MM.1S (cell line): ENCODE measurements at regions not wholly inside any gene's neighbourhood (a gene's known extent, or its start where the extent isn't known, plus 50 kb on each side); places are given as distances from the start of the nearest gene placed in this dataset.

Experiments used
- DNase-seq: peaks from one replicate; pipeline ENCODE4 v3.0.0-alpha.2; 2015
- H2AFZ ChIP-seq: fragments of 300-600 bp; sonication (generic); 2 replicates; pipeline ENCODE4 v1.6.0; 2016; ENCODE audit warnings: antibody characterized with exemption, low read length
- H3F3A ChIP-seq: fragments of 300-600 bp; sonication (generic); 2 replicates; pipeline ENCODE4 v1.6.1; 2016; ENCODE audit warnings: mild to moderate bottlenecking, antibody characterized with exemption, low read length, moderate library complexity, mixed read lengths; ENCODE audit not compliant: insufficient read depth
- H3K27ac ChIP-seq: fragments of 300-600 bp; sonication (generic); 2 replicates; pipeline ENCODE4 v1.5.1; 2016; ENCODE audit warnings: mild to moderate bottlenecking, low read length
- H3K27me3 ChIP-seq: fragments of 300-600 bp; sonication (generic); replicated peaks from 2 replicates; pipeline ENCODE4 v1.6.0; 2016; ENCODE audit warnings: low read length; ENCODE audit not compliant: insufficient read depth
- H3K36me3 ChIP-seq: fragments of 300-600 bp; sonication (generic); replicated peaks from 2 replicates; pipeline ENCODE4 v1.6.1; 2016; ENCODE audit warnings: mild to moderate bottlenecking, low read length, mixed read lengths; ENCODE audit not compliant: insufficient read depth
- H3K4me1 ChIP-seq: fragments of 300-600 bp; sonication (generic); 2 replicates; pipeline ENCODE4 v1.6.1; 2016; ENCODE audit warnings: low read length, mixed read lengths
- H3K4me2 ChIP-seq: fragments of 300-600 bp; sonication (generic); 2 replicates; pipeline ENCODE4 v1.6.0; 2016; ENCODE audit warnings: low read depth, low read length
- H3K4me3 ChIP-seq: fragments of 300-600 bp; sonication (generic); 2 replicates; pipeline ENCODE4 v1.5.1; 2016; ENCODE audit warnings: low read length, mixed read lengths
- H3K79me2 ChIP-seq: fragments of 300-600 bp; sonication (generic); 2 replicates; pipeline ENCODE4 v1.6.1; 2016; ENCODE audit warnings: mixed run types, low read length, mixed read lengths
- H3K9ac ChIP-seq: fragments of 300-600 bp; sonication (generic); 2 replicates; pipeline ENCODE4 v1.6.1; 2016; ENCODE audit warnings: low read length, mixed read lengths
- H3K9me2 ChIP-seq: fragments of 300-600 bp; sonication (generic); replicated peaks from 2 replicates; pipeline ENCODE4 v1.6.1; 2016; ENCODE audit warnings: mild to moderate bottlenecking, low read length, mixed read lengths; ENCODE audit not compliant: insufficient read depth
- H3K9me3 ChIP-seq: fragments of 300-600 bp; sonication (generic); replicated peaks from 2 replicates; pipeline ENCODE4 v1.6.1; 2016; ENCODE audit warnings: mild to moderate bottlenecking, low read length, mixed read lengths; ENCODE audit not compliant: insufficient read depth
- H4K20me1 ChIP-seq: fragments of 300-600 bp; sonication (generic); 2 replicates; pipeline ENCODE4 v1.6.1; 2016; ENCODE audit warnings: mild to moderate bottlenecking, low read length, moderate library complexity, mixed read lengths; ENCODE audit not compliant: insufficient read depth
- CTCF ChIP-seq: fragments of 300-600 bp; sonication (generic); IDR thresholded peaks from 2 replicates; pipeline ENCODE4 v1.5.1; 2016; ENCODE audit warnings: antibody characterized with exemption, low read length, mixed read lengths
- EZH2 ChIP-seq: fragments of 300-600 bp; sonication (generic); optimal IDR thresholded peaks from 2 replicates; pipeline ENCODE3; 2017; ENCODE audit warnings: low read depth, mild to moderate bottlenecking, antibody characterized with exemption, low read length, mixed read lengths
- EZH2phosphoT487 ChIP-seq: fragments of 300-600 bp; sonication (generic); IDR thresholded peaks from 2 replicates; pipeline ENCODE4 v1.6.1; 2018; ENCODE audit warnings: antibody characterized with exemption, low read length

- H2AFZ ChIP-seq = no peak overlapping the region
- no peaks in the 10 kb centered on the region for H3K36me3 ChIP-seq
- H3K27ac ChIP-seq = no peak overlapping the region
- no peak for DNase-seq
- H3K4me2 ChIP-seq = no peak overlapping the region
- H3K4me3 ChIP-seq = no peak overlapping the region
- no peak overlapping the region for H3K9ac ChIP-seq
- no peaks in the 10 kb centered on the region for H3K27me3 ChIP-seq
- no peaks in the 10 kb centered on the region for H4K20me1 ChIP-seq
- no peak for TF ChIP-seq EZH2
- no peak for TF ChIP-seq EZH2phosphoT487
- no peak for TF ChIP-seq CTCF
- no peaks in the 10 kb centered on the region for H3K79me2 ChIP-seq
- H3K4me1 ChIP-seq = no peaks in the 10 kb centered on the region
- H3F3A ChIP-seq = no peaks in the 10 kb centered on the region
- H3K9me3 ChIP-seq = no peaks in the 10 kb centered on the region
- no peaks in the 10 kb centered on the region for H3K9me2 ChIP-seq
These were observed 56.0 kb upstream of the POU3F1 start for GRCh38 chr1:38102636-38103035.

GRCh38 chr1:38101037-38101785, 54.6 kb upstream of the POU3F1 start:
- H3K9ac ChIP-seq = no peak overlapping the region
- H3K27me3 ChIP-seq = no peaks in the 10 kb centered on the region
- H3K4me2 ChIP-seq = no peak overlapping the region
- H4K20me1 ChIP-seq = no peaks in the 10 kb centered on the region
- no peak for DNase-seq
- H3K4me3 ChIP-seq = no peak overlapping the region
- H3K9me2 ChIP-seq = no peaks in the 10 kb centered on the region
- no peaks in the 10 kb centered on the region for H3F3A ChIP-seq
- no peak overlapping the region for H2AFZ ChIP-seq
- no peak for TF ChIP-seq CTCF
- TF ChIP-seq EZH2phosphoT487 = no peak
- TF ChIP-seq EZH2 = no peak
- H3K36me3 ChIP-seq = no peaks in the 10 kb centered on the region
- H3K79me2 ChIP-seq = no peaks in the 10 kb centered on the region
- H3K4me1 ChIP-seq = no peaks in the 10 kb centered on the region
- no peak overlapping the region for H3K27ac ChIP-seq
- H3K9me3 ChIP-seq = no peaks in the 10 kb centered on the region

- H3F3A ChIP-seq = no peaks in the 10 kb centered on the region
- no peaks in the 10 kb centered on the region for H3K27me3 ChIP-seq
- no peak overlapping the region for H2AFZ ChIP-seq
- no peaks in the 10 kb centered on the region for H3K79me2 ChIP-seq
- no peaks in the 10 kb centered on the region for H3K9me3 ChIP-seq
- no peak overlapping the region for H3K9ac ChIP-seq
- TF ChIP-seq CTCF = no peak
- TF ChIP-seq EZH2 = no peak
- no peak for TF ChIP-seq EZH2phosphoT487
- H3K4me2 ChIP-seq = no peak overlapping the region
- no peak overlapping the region for H3K4me3 ChIP-seq
- no peak overlapping the region for H3K27ac ChIP-seq
- H3K9me2 ChIP-seq = no peaks in the 10 kb centered on the region
- H3K4me1 ChIP-seq = no peaks in the 10 kb centered on the region; the same call in 1 of the 2 replicates
- no peaks in the 10 kb centered on the region for H4K20me1 ChIP-seq
- no peak for DNase-seq
- no peaks in the 10 kb centered on the region for H3K36me3 ChIP-seq
These were observed 51.7 kb upstream of the POU3F1 start for GRCh38 chr1:38098101-38098847.
